Glomerular visceral epithelial cell (primary cell): ENCODE measurements at regions not wholly inside any gene's neighbourhood (a gene's known extent, or its start where the extent isn't known, plus 50 kb on each side); places are given as distances from the start of the nearest gene placed in this dataset.

Experiments used
- DNase-seq: peaks from one replicate; pipeline ENCODE4 v3.0.0-alpha.2; 2016; ENCODE audit errors: extremely low spot score

- no peak for DNase-seq
Observed at GRCh38 chr1:218817071-218817470, 356.6 kb upstream of the LYPLAL1 start.

- no peak for DNase-seq
Observed at GRCh38 chr1:218817691-218818465, 355.8 kb upstream of the LYPLAL1 start.

- DNase-seq = peak; percentile 93
Observed at GRCh38 chr1:218823291-218823900, 350.3 kb upstream of the LYPLAL1 start.

GRCh38 chr1:218827486-218827885, 346.2 kb upstream of the LYPLAL1 start:
- DNase-seq = no peak

- DNase-seq = no peak
Observed at GRCh38 chr1:218828125-218828650, 345.5 kb upstream of the LYPLAL1 start.

GRCh38 chr1:218829097-218829496, 344.6 kb upstream of the LYPLAL1 start:
- peak; percentile 5 for DNase-seq

GRCh38 chr1:218835609-218836008, 338.1 kb upstream of the LYPLAL1 start:
- no peak for DNase-seq

GRCh38 chr1:218836264-218836663, 337.4 kb upstream of the LYPLAL1 start:
- DNase-seq = no peak

GRCh38 chr1:218837051-218837450, 336.6 kb upstream of the LYPLAL1 start:
- DNase-seq = no peak

GRCh38 chr1:218845589-218845988, 328.1 kb upstream of the LYPLAL1 start:
- DNase-seq = no peak

GRCh38 chr1:218846181-218846580, 327.5 kb upstream of the LYPLAL1 start:
- DNase-seq = no peak

- DNase-seq = no peak
Observed at GRCh38 chr1:218847089-218847768, 326.4 kb upstream of the LYPLAL1 start.

GRCh38 chr1:218848009-218848408, 325.7 kb upstream of the LYPLAL1 start:
- no peak for DNase-seq

GRCh38 chr1:218850367-218850766, 323.3 kb upstream of the LYPLAL1 start:
- no peak for DNase-seq

- DNase-seq = peak; percentile 5
Observed at GRCh38 chr1:218851586-218851985, 322.1 kb upstream of the LYPLAL1 start.

- DNase-seq = no peak
Observed at GRCh38 chr1:218852527-218852926, 321.2 kb upstream of the LYPLAL1 start.

GRCh38 chr1:218863987-218864386, 309.7 kb upstream of the LYPLAL1 start:
- DNase-seq = no peak

- peak; percentile 42 for DNase-seq
Observed at GRCh38 chr1:218865591-218865990, 308.1 kb upstream of the LYPLAL1 start.

GRCh38 chr1:218866507-218866906, 307.2 kb upstream of the LYPLAL1 start:
- no peak for DNase-seq

GRCh38 chr1:218867066-218867465, 306.6 kb upstream of the LYPLAL1 start:
- DNase-seq = no peak

GRCh38 chr1:218867941-218868626, 305.6 kb upstream of the LYPLAL1 start:
- DNase-seq = peak; percentile 31

GRCh38 chr1:218869276-218869675, 304.4 kb upstream of the LYPLAL1 start:
- DNase-seq = no peak
